ENCODE measurements at regions not wholly inside any gene's neighbourhood (a gene's known extent, or its start where the extent isn't known, plus 50 kb on each side); places are given as distances from the start of the nearest gene placed in this dataset.

- Histone ChIP-seq H3K23me2 (ENCODE audit: low read depth, low read length) (no peaks in the 10 kb centered on the region; the same call in 1 of the 2 replicates), H2BK15ac (ENCODE audit: low read length) (no peak overlapping the region), H3K27ac (ENCODE audit: low read depth, low read length) (no peak overlapping the region), H2BK120ac (replicated peaks; ENCODE audit: low read depth, low read length) (no peak overlapping the region), H3K18ac (ENCODE audit: extremely low read depth, low read length) (no peak overlapping the region), H2BK5ac (ENCODE audit: low read depth, low read length) (no peak overlapping the region), H3K4me3 (ENCODE audit: extremely low read depth in 1 of 4, insufficient read depth in 2 of 4, low read depth in 3 of 4, low read length in 4 of 4) (no peak overlapping the region), H3K36me3 (ENCODE audit: control insufficient read depth in 2 of 4, insufficient read depth in 4 of 4, low read length in 3 of 4) (no peaks in the 10 kb centered on the region), H3K4me2 (ENCODE audit: insufficient read depth in 1 of 2, low read depth in 2 of 2, low read length in 2 of 2) (no peak overlapping the region), H4K8ac (ENCODE audit: extremely low read depth, insufficient read depth, low read length) (no peak overlapping the region), H3K23ac (ENCODE audit: insufficient read length) (no peak overlapping the region), H3K56ac (replicated peaks; ENCODE audit: insufficient read length, low read depth, low read length) (no peak overlapping the region), H3K9ac (replicated peaks in 1 of 4; ENCODE audit: extremely low read depth in 1 of 4, low read depth in 3 of 4, low read length in 3 of 4) (no peak overlapping the region), H4K91ac (replicated peaks; ENCODE audit: insufficient read length, low read length) (no peak overlapping the region), H3K79me1 (ENCODE audit: low read depth, low read length) (no peaks in the 10 kb centered on the region), H3K4me1 (replicated peaks in 1 of 4; ENCODE audit: control insufficient read depth in 3 of 4, insufficient read depth in 4 of 4, low read length in 3 of 4) (peaks cover 0 to 11% (median 3%) of the 10 kb centered on the region in 4 experiments; a peak in 4 of 7 replicates), H3K9me3 (ENCODE audit: insufficient read depth in 2 of 2, low read depth in 1 of 2, low read length in 1 of 2) (no peaks in the 10 kb centered on the region), H3K27me3 (replicated peaks in 1 of 4; ENCODE audit: control insufficient read depth in 3 of 4, extremely low read depth in 1 of 4, insufficient read depth in 3 of 4, low read length in 3 of 4) (no peaks in the 10 kb centered on the region), H4K20me1 (replicated peaks in 1 of 2; ENCODE audit: control insufficient read depth in 1 of 2, insufficient read depth in 2 of 2, low read length in 2 of 2) (peaks cover 0 to 2% of the 10 kb centered on the region in 2 experiments), H3K14ac (ENCODE audit: insufficient read length) (no peak overlapping the region), H2AFZ (ENCODE audit: low read length) (no peak overlapping the region), H3K79me2 (ENCODE audit: control insufficient read depth in 1 of 2, insufficient read depth in 2 of 2, low read length in 2 of 2) (peaks cover 0 to 2% of the 10 kb centered on the region in 2 experiments; a peak in 1 of 4 replicates), H2AK5ac (ENCODE audit: low read depth, low read length) (no peak overlapping the region), H2BK20ac (ENCODE audit: low read length) (no peak overlapping the region), H4K5ac (ENCODE audit: insufficient read length, low read depth, low read length) (no peak overlapping the region), H2BK12ac (ENCODE audit: low read depth, low read length) (no peak overlapping the region), H3K4ac (replicated peaks; ENCODE audit: insufficient read length, low read depth, low read length) (no peak overlapping the region)
- FAIRE-seq (no peak), DNase-seq (ENCODE audit: low read depth in 1 of 2, low spot score in 2 of 2) (no peak)
- 88% methylated on average over 6 of the region's 6 CpGs; no CpG with 5 or more reads in 1 of the 2 experiments for WGBS, 2 experiments (ENCODE audit: extremely low coverage in 1 of 2, insufficient coverage in 1 of 2, insufficient read length in 1 of 2, insufficient replicate concordance in 2 of 2, low coverage in 1 of 2, low lambda C conversion rate in 2 of 2, missing lambda C conversion rate in 1 of 2)
- ChIA-PET CTCF (ENCODE audit: partially characterized antibody) (interaction anchor here (0.8 to 3.9 kb wide), 14 partner anchors 9 to 348 kb away, joined by 3 to 18 read pairs (median 5); no protein-coding TSS in a partner anchor), POLR2A (ENCODE audit: partially characterized antibody) (interaction anchor here (2.3 kb wide), 1 partner anchor 12 kb away, joined by 7 read pairs; no protein-coding TSS in a partner anchor)
- TF ChIP-seq, protein P1, sequence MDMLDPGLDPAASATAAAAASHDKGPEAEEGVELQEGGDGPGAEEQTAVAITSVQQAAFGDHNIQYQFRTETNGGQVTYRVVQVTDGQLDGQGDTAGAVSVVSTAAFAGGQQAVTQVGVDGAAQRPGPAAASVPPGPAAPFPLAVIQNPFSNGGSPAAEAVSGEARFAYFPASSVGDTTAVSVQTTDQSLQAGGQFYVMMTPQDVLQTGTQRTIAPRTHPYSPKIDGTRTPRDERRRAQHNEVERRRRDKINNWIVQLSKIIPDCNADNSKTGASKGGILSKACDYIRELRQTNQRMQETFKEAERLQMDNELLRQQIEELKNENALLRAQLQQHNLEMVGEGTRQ (IDR thresholded peaks at IDR 0.05; ENCODE audit: low read length): no peak
- no peak for TF ChIP-seq RXRA (IDR thresholded peaks at IDR 0.05; ENCODE audit: insufficient read depth, low read depth, low read length)
- no peak for TF ChIP-seq HDAC2 (IDR thresholded peaks at IDR 0.05; ENCODE audit: borderline replicate concordance in 1 of 2, low read depth in 2 of 2, low read length in 2 of 2)
- TF ChIP-seq EZH2 (IDR thresholded peaks at IDR 0.05; ENCODE audit: low read depth, low read length, severe bottlenecking): no peak
- no peak for TF ChIP-seq RAD21 (IDR thresholded peaks at IDR 0.05 in 1 of 2, conservative IDR thresholded peaks at IDR 0.05 in 1 of 2; ENCODE audit: low read depth in 2 of 2, low read length in 2 of 2)
- no peak for TF ChIP-seq EP300 (IDR thresholded peaks at IDR 0.05; ENCODE audit: borderline replicate concordance in 1 of 2, low read depth in 2 of 2, low read length in 2 of 2)
- no peak for TF ChIP-seq GTF2F1 (IDR thresholded peaks at IDR 0.05; ENCODE audit: borderline replicate concordance, low read depth, low read length)
- no peak for TF ChIP-seq TEAD4 (IDR thresholded peaks at IDR 0.05; ENCODE audit: low read depth, low read length)
- TF ChIP-seq JUN (IDR thresholded peaks at IDR 0.05; ENCODE audit: low read depth, low read length): no peak
- TF ChIP-seq YY1 (IDR thresholded peaks at IDR 0.05; ENCODE audit: low read depth, low read length): no peak
These were observed 146.4 kb downstream of the GADD45G start for GRCh38 chr9:89751079-89751825.

Measured in H1 (cell line).